Mesendoderm (in vitro differentiated cells): ENCODE measurements at regions not wholly inside any gene's neighbourhood (a gene's known extent, or its start where the extent isn't known, plus 50 kb on each side); places are given as distances from the start of the nearest gene placed in this dataset.

Experiments
- DNase-seq: peaks from one replicate; pipeline ENCODE4 v3.0.0; 2013
- H2AK5ac ChIP-seq: 2 replicates; pipeline ENCODE4 v1.6.1; 2013; ENCODE audit warnings: low read length, inconsistent platforms
- H2BK120ac ChIP-seq: 2 replicates; pipeline ENCODE4 v1.6.1; 2013; ENCODE audit warnings: low read depth, mild to moderate bottlenecking, low read length, moderate library complexity, mixed read lengths
- H2BK15ac ChIP-seq: replicated peaks from 2 replicates; pipeline ENCODE4 v1.6.1; 2013; ENCODE audit warnings: low read depth, mild to moderate bottlenecking, moderate library complexity
- H2BK5ac ChIP-seq: 2 replicates; pipeline ENCODE4 v1.6.1; 2013; ENCODE audit warnings: low read length, inconsistent platforms
- H3K18ac ChIP-seq: 2 replicates; pipeline ENCODE4 v1.6.1; 2013; ENCODE audit warnings: mild to moderate bottlenecking, low read length, mixed read lengths
- H3K23ac ChIP-seq: one replicate; pipeline ENCODE4 v1.6.1; 2013; ENCODE audit warnings: low read length
- H3K27ac ChIP-seq: 2 replicates; pipeline ENCODE4 v1.5.1; 2013; ENCODE audit warnings: low read depth, mild to moderate bottlenecking, inconsistent platforms, low read length, moderate library complexity
- H3K27me3 ChIP-seq: 2 replicates; pipeline ENCODE4 v1.6.1; 2013; ENCODE audit warnings: low read length, control low read depth, mild to moderate bottlenecking, inconsistent platforms; ENCODE audit not compliant: insufficient read depth, poor library complexity
- H3K36me3 ChIP-seq: 2 replicates; pipeline ENCODE4 v1.6.1; 2013; ENCODE audit warnings: low read length, inconsistent platforms; ENCODE audit not compliant: control insufficient read depth, insufficient read depth
- H3K4ac ChIP-seq: one replicate; pipeline ENCODE4 v1.6.1; 2013; ENCODE audit warnings: low read depth, mild to moderate bottlenecking, low read length, moderate library complexity
- H3K4me1 ChIP-seq: 2 replicates; pipeline ENCODE4 v1.6.1; 2013; ENCODE audit warnings: low read depth, low read length, inconsistent platforms; ENCODE audit not compliant: control insufficient read depth
- H3K4me2 ChIP-seq: 2 replicates; pipeline ENCODE4 v1.6.1; 2013; ENCODE audit warnings: low read length
- H3K4me3 ChIP-seq: 2 replicates; pipeline ENCODE4 v1.5.1; 2013; ENCODE audit warnings: mild to moderate bottlenecking, low read length
- H3K56ac ChIP-seq: one replicate; pipeline ENCODE4 v1.6.1; 2013; ENCODE audit warnings: low read length
- H3K79me1 ChIP-seq: 2 replicates; pipeline ENCODE4 v1.6.1; 2013; ENCODE audit warnings: low read length, inconsistent platforms
- H3K79me2 ChIP-seq: 2 replicates; pipeline ENCODE4 v1.6.1; 2013; ENCODE audit warnings: mild to moderate bottlenecking, low read length; ENCODE audit not compliant: control insufficient read depth, insufficient read depth
- H3K9ac ChIP-seq: 2 replicates; pipeline ENCODE4 v1.6.1; 2013; ENCODE audit warnings: low read length, inconsistent platforms
- H4K5ac ChIP-seq: one replicate; pipeline ENCODE4 v1.6.1; 2013; ENCODE audit warnings: low read length
- H4K8ac ChIP-seq: one replicate; pipeline ENCODE4 v1.6.1; 2013; ENCODE audit warnings: low read depth, mild to moderate bottlenecking, control low read depth, low read length, moderate library complexity
- WGBS: extraction: QIAGEN DNeasy Blood & Tissue Kit; methylation state at CpG from one replicate; pipeline ENCODE4 v1.1.7; 2013; ENCODE audit warnings: low lambda C conversion rate, missing lambda C conversion rate; ENCODE audit not compliant: insufficient coverage; ENCODE audit errors: extremely low coverage; 5-methylcytosine and 5-hydroxymethylcytosine counted together

DNA sequence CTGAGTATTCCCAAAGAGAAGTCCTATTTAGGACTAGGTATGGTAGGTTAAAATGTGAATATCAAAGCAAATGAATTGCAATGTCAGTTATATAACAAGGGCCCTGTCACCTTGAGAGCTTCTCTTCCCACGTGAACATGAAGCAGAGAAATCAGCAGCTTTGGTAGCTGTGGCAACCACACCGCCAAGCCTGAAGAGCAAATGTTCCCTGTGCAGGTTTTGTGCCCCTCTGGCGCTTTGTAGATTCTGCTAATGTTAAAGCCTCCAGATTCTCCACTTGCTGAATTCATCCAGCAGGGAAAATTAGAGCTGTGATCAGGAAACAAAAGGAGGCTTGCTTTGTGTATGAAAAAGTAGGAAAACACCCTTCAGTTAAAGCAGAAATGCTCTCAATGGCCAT lies 322.6 kb downstream of the RBM43 start:
- Histone ChIP-seq H3K23ac (no peak overlapping the region), H3K36me3 (no peaks in the 10 kb centered on the region), H3K56ac (no peak overlapping the region), H4K5ac (no peak overlapping the region), H3K79me1 (no peaks in the 10 kb centered on the region), H3K4me1 (no peaks in the 10 kb centered on the region), H4K8ac (no peak overlapping the region), H2BK120ac (no peak overlapping the region), H3K79me2 (no peaks in the 10 kb centered on the region), H2BK5ac (no peak overlapping the region), H3K4ac (no peak overlapping the region), H3K27ac (no peak overlapping the region), H3K4me2 (no peak overlapping the region), H3K4me3 (no peak overlapping the region), H3K9ac (no peak overlapping the region), H3K27me3 (no peaks in the 10 kb centered on the region), H3K18ac (no peak overlapping the region), H2BK15ac (no peak overlapping the region), H2AK5ac (no peak overlapping the region)
- DNase-seq = no peak
- no CpG with 5 or more reads among the region's 3 CpGs for WGBS

DNA sequence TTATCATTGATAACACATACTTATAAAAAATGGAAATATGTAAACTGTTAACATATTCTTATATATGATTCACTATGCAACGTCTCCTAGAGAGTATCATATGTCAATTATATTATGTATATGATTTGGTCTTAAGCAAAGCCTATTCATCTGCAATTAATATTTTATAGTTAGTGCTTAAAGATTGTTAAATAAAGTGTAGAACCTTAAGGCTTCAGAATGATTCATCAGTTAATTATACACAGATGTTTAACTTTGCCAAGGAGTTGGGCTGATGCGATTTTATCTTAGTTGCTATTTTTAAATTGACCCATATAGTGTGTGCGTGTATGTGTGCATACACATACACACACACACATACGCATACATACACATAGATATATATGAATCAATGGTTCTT lies 323.1 kb downstream of the RBM43 start:
- no peaks in the 10 kb centered on the region for H3K4me1 ChIP-seq
- H3K18ac ChIP-seq = no peak overlapping the region
- no peaks in the 10 kb centered on the region for H3K79me2 ChIP-seq
- H2BK5ac ChIP-seq = no peak overlapping the region
- no peak overlapping the region for H2AK5ac ChIP-seq
- H2BK120ac ChIP-seq = no peak overlapping the region
- no peak overlapping the region for H3K4me2 ChIP-seq
- H3K4ac ChIP-seq = no peak overlapping the region
- H3K56ac ChIP-seq = no peak overlapping the region
- DNase-seq = no peak
- H3K4me3 ChIP-seq = no peak overlapping the region
- H3K27ac ChIP-seq = no peak overlapping the region
- H4K8ac ChIP-seq = no peak overlapping the region
- no peak overlapping the region for H3K23ac ChIP-seq
- no peak overlapping the region for H3K9ac ChIP-seq
- WGBS = no CpG with 5 or more reads among the region's 4 CpGs
- no peak overlapping the region for H2BK15ac ChIP-seq
- H4K5ac ChIP-seq = no peak overlapping the region
- no peaks in the 10 kb centered on the region for H3K27me3 ChIP-seq
- H3K79me1 ChIP-seq = no peaks in the 10 kb centered on the region
- no peaks in the 10 kb centered on the region for H3K36me3 ChIP-seq

DNA sequence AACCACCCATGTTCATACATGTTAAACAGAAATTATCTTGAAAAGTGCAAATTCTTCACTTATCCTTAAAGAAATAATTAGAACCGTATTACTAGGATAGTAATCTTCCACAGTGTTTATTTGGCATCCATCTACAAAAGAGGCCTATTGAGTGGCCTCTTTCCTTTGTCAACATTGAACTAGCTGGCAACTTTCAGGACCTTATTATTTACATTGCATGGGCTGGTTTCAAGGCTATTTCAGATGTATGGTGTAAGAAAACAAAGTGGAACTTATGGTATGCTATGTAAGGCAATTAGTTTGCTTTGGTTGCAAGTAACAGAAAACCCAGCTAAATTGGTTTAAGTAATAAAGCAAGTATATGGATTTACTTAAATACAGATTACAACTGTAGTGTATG lies 324.6 kb downstream of the RBM43 start:
- no peaks in the 10 kb centered on the region for H3K36me3 ChIP-seq
- no peak overlapping the region for H3K23ac ChIP-seq
- no peaks in the 10 kb centered on the region for H3K4me1 ChIP-seq
- H2AK5ac ChIP-seq = no peak overlapping the region
- no peak overlapping the region for H3K18ac ChIP-seq
- no peak overlapping the region for H3K4me2 ChIP-seq
- DNase-seq = no peak
- no peak overlapping the region for H3K4me3 ChIP-seq
- no peak overlapping the region for H4K5ac ChIP-seq
- no peaks in the 10 kb centered on the region for H3K79me2 ChIP-seq
- H2BK5ac ChIP-seq = no peak overlapping the region
- no peak overlapping the region for H3K4ac ChIP-seq
- H3K27ac ChIP-seq = no peak overlapping the region
- no peak overlapping the region for H4K8ac ChIP-seq
- no peak overlapping the region for H2BK15ac ChIP-seq
- no peaks in the 10 kb centered on the region for H3K79me1 ChIP-seq
- no peak overlapping the region for H3K9ac ChIP-seq
- no CpG with 5 or more reads among the region's 1 CpG for WGBS
- H3K27me3 ChIP-seq = no peaks in the 10 kb centered on the region
- no peak overlapping the region for H2BK120ac ChIP-seq
- no peak overlapping the region for H3K56ac ChIP-seq

DNA sequence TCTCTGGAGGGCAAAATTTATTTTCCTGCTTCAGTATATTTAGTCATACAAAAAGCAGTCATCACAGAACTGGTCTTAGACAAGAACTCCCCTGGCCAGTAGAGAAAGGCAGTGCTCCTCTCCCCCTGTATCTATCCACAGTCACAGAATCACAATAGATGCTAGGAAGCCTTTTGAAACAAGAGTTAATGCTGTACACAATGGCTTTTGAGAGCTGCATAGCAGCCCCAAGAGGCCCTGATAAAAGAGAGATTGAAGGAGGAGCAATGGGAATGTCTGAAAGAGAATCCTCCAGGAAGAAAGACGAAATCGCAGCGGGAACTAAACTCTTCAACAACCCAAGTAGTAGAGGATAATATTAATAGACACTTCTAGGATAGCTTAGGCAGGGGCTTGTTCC lies 330.2 kb downstream of the RBM43 start:
- Histone ChIP-seq H3K4me1 (no peaks in the 10 kb centered on the region), H3K79me1 (no peaks in the 10 kb centered on the region), H2BK15ac (no peak overlapping the region), H3K9ac (no peak overlapping the region), H2AK5ac (no peak overlapping the region), H3K23ac (no peak overlapping the region), H3K27me3 (no peaks in the 10 kb centered on the region), H3K36me3 (no peaks in the 10 kb centered on the region), H3K4ac (no peak overlapping the region), H3K18ac (no peak overlapping the region), H2BK5ac (no peak overlapping the region), H3K56ac (no peak overlapping the region), H4K8ac (no peak overlapping the region), H2BK120ac (no peak overlapping the region), H3K27ac (no peak overlapping the region), H3K4me3 (no peak overlapping the region), H4K5ac (no peak overlapping the region), H3K4me2 (no peak overlapping the region), H3K79me2 (no peaks in the 10 kb centered on the region)
- no peak for DNase-seq
- WGBS = no CpG with 5 or more reads among the region's 3 CpGs

DNA sequence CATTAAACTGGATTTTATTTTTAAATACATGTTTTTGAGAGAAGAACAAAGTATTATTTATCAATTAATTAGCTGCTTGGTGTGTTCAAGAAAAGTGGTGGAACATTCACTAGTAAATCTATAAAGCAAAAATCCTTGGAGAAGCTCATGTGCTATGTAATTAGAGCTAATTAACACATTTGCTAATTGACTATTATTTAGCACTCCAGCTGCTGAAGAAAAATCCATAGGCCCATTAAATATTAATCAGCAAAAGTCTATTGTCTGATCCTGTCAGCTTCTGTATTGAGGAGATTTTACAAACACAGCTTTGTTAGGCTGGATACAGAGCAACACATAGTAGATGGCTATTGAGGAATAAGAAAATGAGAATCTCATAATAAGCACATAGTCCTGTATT lies 336.1 kb downstream of the RBM43 start:
- Histone ChIP-seq H2AK5ac (no peak overlapping the region), H3K56ac (no peak overlapping the region), H3K23ac (no peak overlapping the region), H2BK15ac (no peak overlapping the region), H3K4me1 (no peaks in the 10 kb centered on the region), H3K27me3 (no peaks in the 10 kb centered on the region), H4K5ac (no peak overlapping the region), H2BK120ac (no peak overlapping the region), H4K8ac (no peak overlapping the region), H3K27ac (no peak overlapping the region), H3K79me2 (no peaks in the 10 kb centered on the region), H3K36me3 (no peaks in the 10 kb centered on the region), H3K4me3 (no peak overlapping the region), H2BK5ac (no peak overlapping the region), H3K79me1 (no peaks in the 10 kb centered on the region), H3K4ac (no peak overlapping the region), H3K4me2 (no peak overlapping the region), H3K9ac (no peak overlapping the region), H3K18ac (no peak overlapping the region)
- no peak for DNase-seq

DNA sequence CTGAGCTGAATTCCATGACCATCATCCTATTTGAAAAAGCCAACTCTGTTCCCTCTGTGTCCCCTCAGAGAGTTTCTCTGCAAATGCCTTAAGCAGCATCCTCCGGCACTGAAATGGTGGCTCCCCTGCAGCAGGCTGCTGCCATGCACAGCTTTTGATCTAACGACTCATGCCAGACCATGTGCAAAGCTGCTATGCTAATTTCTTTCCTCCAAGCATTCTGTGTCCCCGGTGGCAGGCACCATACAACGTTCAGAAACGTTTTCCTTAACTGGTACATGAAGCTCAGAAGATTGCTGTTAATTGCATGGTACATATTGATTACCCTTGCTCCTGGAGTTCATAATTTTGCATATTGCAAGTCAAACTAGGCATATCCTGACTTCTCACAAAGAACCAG lies 336.8 kb downstream of the RBM43 start:
- no peak overlapping the region for H3K27ac ChIP-seq
- no peaks in the 10 kb centered on the region for H3K4me1 ChIP-seq
- no peak overlapping the region for H2AK5ac ChIP-seq
- no peak overlapping the region for H3K18ac ChIP-seq
- H3K4ac ChIP-seq = no peak overlapping the region
- H3K79me2 ChIP-seq = no peaks in the 10 kb centered on the region
- DNase-seq = peak; percentile 17
- no peak overlapping the region for H3K56ac ChIP-seq
- H3K27me3 ChIP-seq = no peaks in the 10 kb centered on the region
- no peak overlapping the region for H2BK120ac ChIP-seq
- H4K8ac ChIP-seq = no peak overlapping the region
- H2BK15ac ChIP-seq = no peak overlapping the region
- H4K5ac ChIP-seq = no peak overlapping the region
- H3K4me3 ChIP-seq = no peak overlapping the region
- no peak overlapping the region for H3K23ac ChIP-seq
- H3K4me2 ChIP-seq = no peak overlapping the region
- H2BK5ac ChIP-seq = no peak overlapping the region
- H3K9ac ChIP-seq = no peak overlapping the region
- no peaks in the 10 kb centered on the region for H3K79me1 ChIP-seq
- WGBS = no CpG with 5 or more reads among the region's 5 CpGs
- no peaks in the 10 kb centered on the region for H3K36me3 ChIP-seq
